ENCODE measurements at regions not wholly inside any gene's neighbourhood (a gene's known extent, or its start where the extent isn't known, plus 50 kb on each side); places are given as distances from the start of the nearest gene placed in this dataset.

GRCh38 chr11:101661559-101661958 is 77.8 kb upstream of the TRPC6 start:
- no peak for DNase-seq (ENCODE audit: extremely low read depth in 1 of 11, low read depth in 9 of 11, low spot score in 4 of 11)
